ENCODE measurements at regions not wholly inside any gene's neighbourhood (a gene's known extent, or its start where the extent isn't known, plus 50 kb on each side); places are given as distances from the start of the nearest gene placed in this dataset.

GRCh38 chr6:170044836-170045562 is 245.9 kb downstream of the DLL1 start:
- TF ChIP-seq, protein P1, sequence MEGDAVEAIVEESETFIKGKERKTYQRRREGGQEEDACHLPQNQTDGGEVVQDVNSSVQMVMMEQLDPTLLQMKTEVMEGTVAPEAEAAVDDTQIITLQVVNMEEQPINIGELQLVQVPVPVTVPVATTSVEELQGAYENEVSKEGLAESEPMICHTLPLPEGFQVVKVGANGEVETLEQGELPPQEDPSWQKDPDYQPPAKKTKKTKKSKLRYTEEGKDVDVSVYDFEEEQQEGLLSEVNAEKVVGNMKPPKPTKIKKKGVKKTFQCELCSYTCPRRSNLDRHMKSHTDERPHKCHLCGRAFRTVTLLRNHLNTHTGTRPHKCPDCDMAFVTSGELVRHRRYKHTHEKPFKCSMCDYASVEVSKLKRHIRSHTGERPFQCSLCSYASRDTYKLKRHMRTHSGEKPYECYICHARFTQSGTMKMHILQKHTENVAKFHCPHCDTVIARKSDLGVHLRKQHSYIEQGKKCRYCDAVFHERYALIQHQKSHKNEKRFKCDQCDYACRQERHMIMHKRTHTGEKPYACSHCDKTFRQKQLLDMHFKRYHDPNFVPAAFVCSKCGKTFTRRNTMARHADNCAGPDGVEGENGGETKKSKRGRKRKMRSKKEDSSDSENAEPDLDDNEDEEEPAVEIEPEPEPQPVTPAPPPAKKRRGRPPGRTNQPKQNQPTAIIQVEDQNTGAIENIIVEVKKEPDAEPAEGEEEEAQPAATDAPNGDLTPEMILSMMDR (IDR thresholded peaks at IDR 0.05): no peak
- TF ChIP-seq POLR2A (IDR thresholded peaks at IDR 0.05): no peak
